IMR-90 (cell line): ENCODE measurements at regions not wholly inside any gene's neighbourhood (a gene's known extent, or its start where the extent isn't known, plus 50 kb on each side); places are given as distances from the start of the nearest gene placed in this dataset.

Experiments
- CTCF ChIP-seq: conservative IDR thresholded peaks from 2 replicates; pipeline ENCODE4 v1.5.1; 2012; ENCODE audit warnings: mild to moderate bottlenecking, low read depth, low read length, improper control_type of control experiment
- RAD21 ChIP-seq: IDR thresholded peaks from 2 replicates; pipeline ENCODE4 v1.6.1; 2012; ENCODE audit warnings: low read length, improper control_type of control experiment
- USF2 ChIP-seq: fragments of 150-350 bp; IDR thresholded peaks from 2 replicates; pipeline ENCODE4 v1.6.1; 2017; ENCODE audit warnings: mild to moderate bottlenecking, antibody characterized with exemption, low read length, low read depth

GRCh38 chr12:70074510-70074909 is 168.7 kb upstream of the CNOT2 start:
- TF ChIP-seq USF2 (no peak), CTCF (no peak), RAD21 (no peak)
